A172 (cell line): ENCODE measurements at regions not wholly inside any gene's neighbourhood (a gene's known extent, or its start where the extent isn't known, plus 50 kb on each side); places are given as distances from the start of the nearest gene placed in this dataset.
A peak's percentile ranks its signal among the peaks of the same experiment; 100 is the strongest.
"Not testable (repeated sequence)": the region's sequence is repeated elsewhere in the genome, so short reads cannot be mapped to it uniquely, and the experiment has no call there.

ENCODE experiments used
- DNase-seq: peaks from one replicate; pipeline ENCODE4 v3.0.0-alpha.2; 2015; ENCODE audit warnings: low spot score

DNA sequence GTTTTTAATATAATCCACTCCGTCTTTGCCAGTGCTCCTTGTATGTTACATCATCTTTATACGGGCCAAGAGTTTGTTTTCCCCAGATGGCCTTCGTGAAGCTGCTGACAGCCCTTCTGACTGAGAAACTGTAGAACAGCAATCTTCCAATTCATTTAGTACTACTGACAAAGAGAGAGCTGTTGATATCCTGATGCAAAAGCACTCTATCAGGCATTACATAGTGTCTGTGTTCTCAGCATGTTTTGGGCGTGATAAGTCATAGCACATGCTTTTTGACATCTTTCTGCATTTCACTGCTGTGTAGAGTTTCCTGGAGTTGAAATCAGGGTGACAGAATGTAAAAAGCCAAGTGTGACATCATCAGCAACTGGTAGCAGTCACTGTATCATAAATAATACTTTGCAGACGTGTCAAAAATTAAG lies 746.3 kb upstream of the FAM241A start:
- DNase-seq: no peak

DNA sequence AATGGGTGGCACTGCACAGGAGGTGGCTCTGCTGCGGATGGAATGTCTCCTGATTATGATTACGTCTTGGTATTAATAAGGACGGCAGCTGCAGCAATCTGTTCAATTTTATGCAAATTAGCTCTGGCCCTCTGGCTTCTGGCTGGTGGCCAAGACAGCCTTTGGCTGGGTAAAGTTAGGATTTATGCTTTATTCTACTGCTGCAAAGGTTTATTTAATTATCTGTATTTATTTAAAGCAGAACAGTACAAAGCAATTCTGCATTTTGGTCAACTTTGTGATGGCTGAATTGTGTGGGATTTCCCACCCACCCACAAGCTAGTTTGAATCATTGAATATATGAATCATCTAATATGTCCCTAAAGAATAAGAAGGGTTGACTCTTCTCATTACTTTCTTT lies 745.6 kb upstream of the FAM241A start:
- DNase-seq: no peak

DNA sequence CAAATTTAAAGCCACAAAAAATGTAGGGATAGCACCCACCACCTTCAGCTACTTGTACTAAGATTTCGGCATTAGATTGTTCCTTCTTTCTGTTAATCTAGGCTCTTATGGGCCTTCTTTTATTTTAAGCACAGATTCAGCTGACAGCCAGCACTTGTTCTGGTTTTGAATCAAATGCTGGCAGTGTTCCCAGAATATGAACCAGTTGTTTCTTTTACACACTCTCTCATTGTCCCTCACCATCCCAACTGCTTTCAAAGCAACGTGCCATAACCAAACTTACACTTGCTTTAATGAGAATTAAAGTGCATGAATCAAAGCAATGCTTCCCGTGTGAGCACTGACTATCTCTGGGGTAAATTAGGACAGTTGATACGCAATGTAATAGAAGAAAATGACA lies 744.5 kb upstream of the FAM241A start:
- DNase-seq: peak; percentile 13

DNA sequence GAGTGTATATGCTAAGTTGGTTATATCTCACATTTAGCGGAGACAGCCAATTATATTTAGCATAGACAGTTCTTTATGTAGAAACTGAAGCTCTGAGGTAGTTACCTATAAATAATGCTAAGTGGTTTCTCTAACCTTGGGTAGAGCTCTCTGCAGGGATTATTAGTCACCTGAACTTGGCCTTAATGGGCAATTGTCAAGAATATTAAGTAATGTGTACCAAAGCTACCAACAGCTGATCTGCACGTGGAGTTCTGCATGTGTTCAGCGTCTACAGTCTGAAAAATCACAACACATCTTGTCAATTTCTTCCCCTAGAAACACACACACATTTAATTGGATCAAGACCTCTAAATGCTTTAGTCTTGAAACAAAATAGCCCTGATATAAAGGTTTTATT lies 740.6 kb upstream of the FAM241A start:
- DNase-seq: no peak

DNA sequence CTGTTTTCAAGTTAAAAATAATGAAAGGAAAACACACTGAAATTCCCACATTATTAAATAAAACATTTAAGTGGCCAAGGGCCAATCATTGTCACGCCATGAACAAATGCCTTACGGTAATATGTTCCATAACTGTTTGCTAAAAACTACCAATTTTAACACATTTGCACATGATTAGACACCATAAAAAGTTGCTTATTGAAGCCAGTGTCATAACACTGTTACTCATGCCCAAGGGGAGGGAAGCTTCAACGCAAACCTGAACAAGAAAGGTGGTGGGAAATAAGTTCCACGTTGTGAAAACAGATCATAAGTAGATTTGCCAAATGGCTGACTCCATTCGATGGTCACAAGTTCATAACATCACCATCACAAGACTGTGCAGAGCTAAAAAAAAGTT lies 739.3 kb upstream of the FAM241A start:
- DNase-seq: no peak

DNA sequence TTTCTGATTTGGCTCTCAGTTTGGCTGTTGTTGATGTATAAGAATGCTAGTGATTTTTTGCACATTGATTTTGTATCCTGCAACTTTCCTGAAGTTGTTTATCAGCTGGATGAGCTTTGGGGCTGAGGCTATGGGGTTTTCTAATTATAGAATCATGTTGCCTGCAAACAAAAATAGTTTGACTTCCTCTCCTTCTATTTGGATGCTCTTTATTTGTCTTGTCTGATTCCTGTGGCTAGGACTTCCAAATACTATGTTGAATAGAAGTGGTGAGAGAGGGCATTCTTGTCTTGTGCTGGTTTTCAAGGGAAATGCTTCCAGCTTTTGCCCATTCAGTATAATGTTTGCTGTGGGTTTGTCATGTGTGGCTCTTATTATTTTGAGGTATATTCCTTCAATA lies 734.7 kb upstream of the FAM241A start:
- no peak for DNase-seq

DNA sequence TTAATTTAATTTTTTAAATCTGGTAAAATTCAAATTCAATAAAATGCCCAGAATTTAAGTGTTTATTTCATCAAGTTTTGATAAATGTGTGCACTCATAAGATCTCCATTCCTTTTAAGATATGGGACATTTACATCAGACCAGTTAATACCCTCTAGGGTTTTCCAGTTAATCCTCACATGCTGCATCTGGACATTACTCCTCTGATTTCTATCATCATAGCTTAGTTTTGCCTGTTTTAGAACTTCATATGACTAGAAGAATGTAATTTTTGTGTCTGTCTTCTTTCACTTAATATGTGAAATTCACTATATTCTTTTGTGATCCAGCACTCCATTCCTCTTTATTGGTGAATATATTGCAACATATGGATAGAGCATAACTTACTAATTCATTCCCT lies 727.7 kb upstream of the FAM241A start:
- no peak for DNase-seq

DNA sequence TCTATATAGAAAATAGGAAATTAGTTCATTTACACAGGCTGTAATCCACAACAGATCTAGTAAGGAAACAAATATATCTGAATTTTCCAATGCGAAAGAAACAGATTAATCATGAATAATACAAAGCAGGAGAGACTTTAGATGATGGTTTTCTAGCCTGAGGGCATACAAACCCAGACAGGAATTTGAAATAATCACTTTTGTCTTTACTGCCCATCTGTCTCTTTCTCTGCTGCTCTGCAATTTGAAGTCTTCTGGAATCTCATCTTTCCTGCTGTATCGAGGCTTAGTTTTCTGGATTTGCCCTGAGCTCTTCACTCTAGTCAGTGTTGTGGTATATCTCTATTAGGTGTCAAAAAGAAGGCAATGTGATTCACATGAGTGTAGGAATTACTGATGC lies 711.8 kb upstream of the FAM241A start:
- DNase-seq: no peak

DNA sequence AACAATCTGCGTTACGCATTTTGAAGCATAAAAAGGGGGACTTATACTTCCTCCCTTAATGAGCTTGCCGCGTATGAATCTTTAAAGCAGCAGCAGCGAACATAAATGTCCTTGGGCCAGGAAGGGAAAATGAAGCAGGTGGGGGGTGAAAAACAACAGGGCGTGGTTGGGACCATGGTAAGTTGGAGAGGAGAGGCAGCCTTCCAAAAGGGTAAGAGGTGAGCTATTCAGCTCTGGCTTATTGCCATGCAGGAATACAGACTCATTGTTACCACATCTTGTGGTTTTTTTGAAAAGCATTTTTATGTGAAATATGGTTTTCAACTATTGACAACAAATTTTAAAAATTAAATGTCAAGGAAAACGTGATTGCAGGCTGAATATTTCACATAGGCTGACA lies 710.7 kb upstream of the FAM241A start:
- DNase-seq: no peak

DNA sequence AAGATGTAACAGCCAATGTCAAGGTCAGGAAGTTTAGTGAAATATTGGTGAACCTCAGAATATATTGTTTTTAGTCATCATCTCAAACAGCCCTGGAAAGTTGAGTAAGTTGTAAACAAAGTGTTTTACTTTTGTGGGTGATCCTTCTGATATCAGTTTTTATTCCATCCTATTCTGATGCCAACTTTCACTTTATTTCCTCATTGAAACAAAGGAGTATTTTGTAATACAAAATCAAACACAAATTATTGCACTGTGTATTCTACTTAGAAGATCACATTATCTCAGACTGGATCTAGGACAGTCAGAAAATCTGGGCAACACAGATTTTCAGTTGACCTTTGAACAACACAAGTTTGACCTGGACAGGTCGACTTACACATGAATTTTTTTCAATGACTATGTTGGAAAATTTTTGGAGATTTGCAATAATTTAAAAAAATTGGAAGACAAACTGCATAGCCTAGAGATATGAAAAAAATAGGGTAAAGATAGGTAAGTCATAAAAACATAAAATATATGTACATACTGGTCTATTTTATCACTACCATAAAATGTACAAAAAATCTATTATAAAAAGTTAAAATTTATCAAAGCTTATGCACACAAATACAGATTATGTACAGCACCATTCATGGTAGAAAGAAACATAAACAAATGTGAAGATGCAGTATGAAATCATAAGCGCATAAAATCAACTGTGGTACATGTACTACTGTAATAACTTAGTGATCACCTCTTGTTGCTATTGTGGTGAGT lies 709.1 kb upstream of the FAM241A start:
- no peak for DNase-seq

DNA sequence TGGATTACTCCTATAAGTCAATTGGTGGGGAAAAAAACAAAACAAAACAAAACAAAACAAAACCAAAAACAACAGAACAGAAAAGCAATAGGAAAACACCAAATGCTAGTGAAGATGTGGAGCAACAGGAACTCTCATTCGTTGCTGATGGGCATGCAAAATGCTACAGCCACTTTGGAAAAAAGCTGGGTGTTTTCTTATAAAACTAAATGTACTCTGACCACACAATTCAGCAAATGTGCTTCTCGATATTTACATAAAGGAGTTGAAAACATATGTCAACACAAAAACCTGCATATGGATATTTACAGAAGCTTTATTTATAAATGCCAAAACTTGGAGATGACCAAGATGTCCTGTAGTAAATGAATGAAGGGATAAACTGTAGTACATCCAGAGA lies 703.6 kb upstream of the FAM241A start:
- DNase-seq: no peak

DNA sequence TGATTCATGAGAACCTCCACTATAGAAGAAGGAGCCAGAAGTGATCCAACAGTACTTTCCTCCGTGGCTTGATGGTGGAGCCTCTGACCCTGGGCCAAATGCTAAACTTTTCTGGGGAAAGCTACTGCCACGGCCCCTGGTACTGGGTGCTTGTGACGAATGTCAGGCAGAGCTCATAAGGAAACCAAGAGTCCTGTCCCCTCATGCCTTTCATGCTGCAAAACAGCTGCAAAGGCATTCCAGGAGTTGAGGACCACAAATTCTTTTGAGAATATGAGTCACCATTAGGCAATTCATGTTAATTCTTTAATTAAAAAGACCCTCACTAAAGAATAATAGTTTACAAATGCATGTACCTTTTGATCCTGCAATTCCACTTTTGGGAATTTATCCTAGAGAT lies 700.4 kb upstream of the FAM241A start:
- not testable (repeated sequence) for DNase-seq

DNA sequence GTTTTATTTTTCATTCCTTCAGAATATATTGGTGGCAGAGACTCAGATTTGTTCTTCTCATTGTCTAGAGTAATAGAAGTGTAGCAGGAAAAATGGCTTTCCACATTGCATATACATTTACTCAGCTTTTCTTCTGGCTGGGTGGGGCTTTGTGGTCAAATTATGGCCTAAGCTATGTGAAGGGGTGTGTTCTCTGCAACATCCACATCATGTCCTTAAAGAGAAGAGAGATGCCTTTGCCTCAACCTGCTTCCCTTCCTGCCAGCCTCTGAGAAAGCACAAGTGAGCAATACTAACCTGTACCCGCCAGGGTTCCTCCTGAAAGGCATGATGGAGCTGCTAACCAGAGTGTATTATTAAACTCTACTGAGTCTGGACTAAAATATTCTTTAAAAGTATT lies 695.6 kb upstream of the FAM241A start:
- no peak for DNase-seq

DNA sequence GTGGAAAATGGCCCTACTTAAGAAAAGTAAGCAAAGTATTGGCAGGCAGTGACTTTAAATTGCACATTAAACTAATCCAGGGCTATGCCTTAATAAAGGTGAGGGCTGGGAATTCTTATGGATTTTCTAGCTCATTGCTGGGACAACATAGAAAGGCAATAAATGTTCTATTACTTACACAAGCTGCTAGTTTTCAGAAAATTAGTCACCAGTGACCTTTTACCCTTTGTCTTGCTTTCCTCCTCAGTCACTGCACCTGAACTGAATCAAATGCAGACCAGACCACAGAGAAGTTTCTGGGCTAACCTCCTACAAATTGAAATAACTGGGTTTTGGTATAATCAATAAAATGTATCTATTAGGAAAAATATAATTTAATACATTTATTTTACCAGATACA lies 694.4 kb upstream of the FAM241A start:
- no peak for DNase-seq

DNA sequence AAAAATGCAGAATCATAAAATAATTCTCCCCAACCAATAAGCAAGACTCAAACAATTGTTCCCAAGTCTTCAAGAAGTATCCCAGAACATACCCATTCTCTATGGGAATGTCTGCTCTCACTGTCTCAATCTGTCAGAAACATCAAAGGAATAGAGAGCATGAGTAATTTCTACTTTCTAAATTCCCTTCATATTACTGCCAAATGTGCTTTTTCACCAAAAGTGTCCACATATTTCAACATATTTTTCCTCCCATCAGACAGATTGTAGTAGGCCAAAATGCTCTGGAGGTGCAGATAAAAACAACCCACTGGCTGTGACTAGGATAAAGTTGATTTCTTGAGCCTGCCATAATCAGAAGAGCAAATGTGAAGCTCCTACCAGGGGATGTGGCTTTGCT lies 692.0 kb upstream of the FAM241A start:
- DNase-seq: no peak

DNA sequence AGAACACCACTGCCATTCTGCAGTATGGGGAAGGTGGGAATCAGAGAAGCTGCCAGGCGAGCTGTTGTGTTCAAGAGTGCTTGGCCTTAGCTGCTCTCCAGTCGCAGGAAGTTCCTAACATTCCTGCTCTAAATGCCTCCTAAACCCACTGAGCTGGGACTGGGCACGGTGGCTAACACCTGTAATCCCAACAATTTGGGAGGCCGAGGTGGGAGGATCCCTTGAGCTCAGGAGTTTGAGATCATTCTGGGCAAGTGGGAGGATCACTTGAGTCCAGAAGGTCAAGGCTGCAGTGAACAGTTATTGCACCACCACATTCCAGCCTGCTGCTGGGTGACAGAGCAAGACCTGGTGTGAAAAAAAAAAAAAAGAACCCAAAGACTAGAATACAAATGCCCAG lies 690.3 kb upstream of the FAM241A start:
- DNase-seq: no peak

DNA sequence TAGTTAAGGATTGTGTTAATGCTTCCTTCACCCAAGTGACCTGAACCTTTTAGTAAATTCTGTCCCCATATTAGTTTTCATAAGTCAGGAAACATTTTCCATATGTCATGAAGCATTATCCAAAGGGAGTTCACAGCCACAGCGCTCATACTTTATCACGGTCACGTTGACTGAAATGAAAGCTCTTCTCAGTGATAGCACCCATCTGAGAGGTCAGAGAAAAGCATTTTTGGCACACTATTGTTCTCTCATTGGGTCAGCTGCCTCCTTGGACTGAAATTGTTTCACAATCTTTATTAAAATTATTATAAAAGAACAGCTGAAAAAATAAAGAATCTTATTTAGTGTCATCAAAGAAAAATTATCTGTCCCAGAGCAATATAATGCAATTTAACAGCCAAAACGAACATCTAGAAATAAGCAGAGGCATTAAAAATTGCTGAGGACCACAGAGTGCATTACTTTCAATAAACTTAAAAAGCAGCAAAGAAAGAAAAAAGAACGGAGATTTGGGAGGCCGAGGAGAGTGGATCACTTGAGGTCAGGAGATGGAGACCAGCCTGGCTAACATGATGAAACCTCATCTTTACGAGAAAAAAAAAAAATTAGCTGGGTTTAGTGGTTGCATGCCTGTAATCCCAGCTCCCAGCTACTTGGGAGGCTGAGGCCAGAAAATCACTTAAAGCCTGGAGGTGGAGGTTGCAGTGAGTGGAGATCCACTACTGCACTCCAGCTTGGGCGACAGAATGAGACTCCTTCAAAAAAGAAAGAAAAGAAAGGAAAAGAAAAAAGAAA lies 680.8 kb upstream of the FAM241A start:
- DNase-seq: no peak

DNA sequence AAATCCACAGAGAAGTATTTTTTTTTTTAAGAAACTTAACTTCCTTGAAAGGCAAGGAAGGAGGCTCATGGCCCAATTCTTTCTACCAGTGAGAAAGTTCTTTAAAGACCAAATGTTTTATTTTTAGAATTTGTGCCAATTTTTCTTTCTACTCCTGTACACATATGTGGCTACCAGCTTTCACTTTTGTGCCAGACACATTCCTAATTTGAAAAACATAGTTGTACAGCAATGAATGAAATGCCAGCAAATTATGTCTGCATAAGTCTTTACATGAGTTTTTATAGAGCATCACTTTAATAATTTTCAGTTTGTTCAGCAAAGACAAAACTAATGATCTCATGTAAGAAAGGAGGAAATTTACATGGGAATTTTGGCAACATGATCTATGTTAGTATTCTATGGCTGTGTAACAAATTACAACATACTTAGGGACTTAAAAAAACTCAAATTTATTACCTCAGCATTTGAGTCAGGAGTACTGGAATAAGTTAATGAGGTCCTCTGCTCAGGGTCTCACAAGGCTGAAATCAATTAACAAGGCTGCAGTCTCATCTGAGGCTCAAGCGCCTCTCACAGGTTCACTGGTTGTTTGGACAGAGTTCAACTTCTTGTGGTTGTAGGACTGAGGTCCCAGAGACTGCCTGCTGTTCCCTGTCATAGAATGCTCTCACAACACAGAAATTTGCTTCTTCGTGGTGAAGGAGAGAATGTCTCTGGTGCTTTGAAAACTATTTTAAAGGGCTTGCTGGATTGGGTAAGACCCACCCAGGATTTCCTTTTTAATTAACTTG lies 678.2 kb upstream of the FAM241A start:
- DNase-seq: no peak

DNA sequence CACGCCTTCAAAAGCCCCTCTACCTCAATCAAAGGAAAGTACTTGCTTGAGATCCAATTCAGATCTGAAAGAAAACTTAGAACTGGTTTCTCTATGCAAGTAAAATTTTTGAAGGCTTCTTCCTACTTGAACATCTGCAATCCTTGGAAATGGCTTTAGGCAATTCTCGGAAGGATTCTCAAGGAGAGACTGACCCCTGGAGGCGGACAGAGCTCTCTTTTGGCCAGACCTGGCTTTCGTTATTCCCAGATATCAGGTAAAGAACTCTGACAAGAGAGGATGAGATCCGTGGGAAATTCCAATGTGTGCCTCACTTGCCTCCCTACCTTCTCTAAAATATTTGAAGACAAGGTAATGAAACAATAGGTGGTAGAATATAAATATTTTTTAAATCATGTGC lies 670.3 kb upstream of the FAM241A start:
- DNase-seq: peak; percentile 21

DNA sequence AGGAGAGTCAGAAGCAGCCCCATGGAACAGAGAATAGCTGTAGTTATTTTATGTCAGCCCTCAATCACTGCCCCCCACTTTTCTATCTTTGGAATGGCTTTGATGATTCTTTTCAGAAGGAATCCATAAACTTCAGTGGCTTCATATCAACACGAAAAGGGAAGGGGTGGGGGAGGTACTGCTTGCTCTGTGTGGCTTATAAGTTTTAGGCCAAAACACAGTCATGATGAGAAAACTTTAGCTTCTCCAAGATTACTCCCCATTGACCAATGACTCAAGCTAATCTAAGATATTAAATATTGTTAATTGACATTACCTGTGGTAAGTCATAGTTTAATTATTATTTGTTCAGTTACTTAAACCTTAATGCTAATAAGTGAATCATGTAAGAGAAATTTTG lies 669.6 kb upstream of the FAM241A start:
- DNase-seq: no peak

DNA sequence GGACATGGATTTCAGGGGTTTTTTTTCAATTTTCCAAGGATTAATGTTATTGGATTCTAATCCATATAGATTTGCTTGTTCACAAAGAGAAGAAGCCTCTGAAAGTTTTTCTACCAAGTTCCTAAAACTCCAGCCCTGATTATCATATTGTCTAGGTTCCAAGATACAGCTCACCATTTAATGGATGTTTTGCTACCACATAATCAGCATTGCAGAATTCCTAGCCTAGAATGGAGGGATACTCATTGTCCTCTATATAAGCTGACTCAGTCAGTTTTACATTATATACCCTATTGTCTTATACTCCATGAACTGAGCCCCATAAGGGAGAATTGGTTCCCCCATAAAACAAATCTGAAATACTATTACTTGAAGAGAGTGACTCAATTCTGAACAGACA lies 664.7 kb upstream of the FAM241A start:
- no peak for DNase-seq

DNA sequence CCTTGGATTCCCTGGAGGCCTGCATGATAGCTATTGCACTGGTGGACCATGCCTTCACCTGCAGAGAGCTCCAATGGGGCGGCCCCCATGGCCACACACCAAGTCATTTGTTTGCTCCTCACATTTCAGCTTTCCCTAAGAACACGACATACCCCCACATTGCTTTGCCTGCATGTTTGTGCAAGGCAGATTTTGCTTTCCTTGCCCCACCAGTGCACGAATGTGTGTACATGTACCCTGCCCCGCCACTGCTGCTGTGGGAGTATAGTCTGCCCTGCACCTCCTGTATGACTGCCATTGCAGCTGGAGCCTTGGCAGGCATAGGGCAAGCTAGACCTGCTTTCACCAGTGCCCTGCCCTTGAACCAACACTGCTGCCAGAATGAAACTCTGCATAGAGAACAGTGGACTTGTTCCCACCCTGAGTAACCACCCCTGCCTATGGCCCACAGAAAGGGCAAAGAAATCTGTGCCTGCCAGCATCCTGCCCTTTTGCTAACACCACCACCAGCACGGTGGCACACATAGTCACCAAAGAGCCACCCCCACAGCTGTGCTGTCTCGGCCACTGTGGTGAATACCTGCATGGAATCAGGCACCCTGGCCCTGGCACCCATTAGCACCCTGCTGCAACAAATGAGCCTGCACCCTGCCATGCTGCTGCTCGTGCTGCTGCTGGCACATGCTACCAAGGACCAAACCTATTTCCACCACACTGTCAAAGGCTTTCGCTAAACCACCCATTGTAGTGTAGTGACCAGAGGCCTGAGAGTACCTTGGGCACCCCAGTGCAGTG lies 661.7 kb upstream of the FAM241A start:
- no peak for DNase-seq
